Stomach (tissue), 8 donors: ENCODE measurements at regions not wholly inside any gene's neighbourhood (a gene's known extent, or its start where the extent isn't known, plus 50 kb on each side); places are given as distances from the start of the nearest gene placed in this dataset.

Experiments used
- DNase-seq, 2 donors: peaks; one replicate each; pipeline versions ENCODE4 v3.0.0 to v3.0.0-alpha.2; 2013 to 2019
- H3K27ac ChIP-seq, 5 donors: fragments of 200-600 bp in 4 of 5; sonication (generic) in 4 of 5; one replicate each; pipeline ENCODE4 v1.5.1; 2013 to 2019; ENCODE audit warnings: mild to moderate bottlenecking in 1 of 5, moderate library complexity in 1 of 5
- H3K27me3 ChIP-seq, 3 donors: fragments of 200-600 bp; sonication (generic); one replicate each; pipeline ENCODE4 v1.5.1; 2017 to 2019; ENCODE audit warnings: mixed run types in 1 of 3
- H3K36me3 ChIP-seq, 4 donors: fragments of 200-600 bp; sonication (generic); 1 replicate in 3 of 4; 2 replicates in 1 of 4; pipeline ENCODE4 v1.5.1; 2016 to 2019
- H3K4me1 ChIP-seq, 4 donors: fragments of 200-600 bp; sonication (generic); one replicate each; pipeline ENCODE4 v1.5.1; 2016 to 2019
- H3K4me3 ChIP-seq, 4 donors: fragments of 200-600 bp; sonication (generic) in 3 of 4; one replicate each; pipeline ENCODE4 v1.5.1; 2016 to 2019; ENCODE audit warnings: mild to moderate bottlenecking in 1 of 4
- H3K9me3 ChIP-seq, 4 donors: fragments of 200-600 bp; sonication (generic); one replicate each; pipeline ENCODE4 v1.5.1; 2016 to 2019
- EP300 ChIP-seq: sonication (generic); formaldehyde crosslinking; IDR thresholded peaks from one replicate; pipeline ENCODE4 v1.6.1; 2017; ENCODE audit warnings: antibody characterized with exemption
- POLR2A ChIP-seq, 4 donors: fragments of 450-650 bp; IDR thresholded peaks; one replicate each; pipeline ENCODE4 v1.6.1; 2016; ENCODE audit warnings: antibody characterized with exemption in 4 of 4, control low read depth in 2 of 4, mild to moderate bottlenecking in 1 of 4, moderate library complexity in 1 of 4
- POLR2AphosphoS5 ChIP-seq, 3 donors: sonication (generic); formaldehyde crosslinking; IDR thresholded peaks; one replicate each; pipeline ENCODE4 v1.6.1; 2016; ENCODE audit warnings: antibody characterized with exemption in 3 of 3
- WGBS, 5 donors: extraction: QIAGEN DNeasy Blood & Tissue Kit in 3 of 5; methylation state at CpG; one replicate each; pipeline versions ENCODE4 v1.1.5 to v1.1.7; 2013 to 2018; 5-methylcytosine and 5-hydroxymethylcytosine counted together
- intact Hi-C: fragments of 100-400 bp; cut with DNase I; formaldehyde crosslinking; loops from one replicate; pipeline ENCODE4 v1.15.1; 2023; ENCODE audit warnings: low total_unique reads
- TF ChIP-seq, protein P1 (sequence below), 7 experiments: fragments of 450-650 bp in 4 of 7; fragments of 200-600 bp in 3 of 7; sonication (generic) in 3 of 7; IDR thresholded peaks; one replicate each; pipeline ENCODE4 v1.5.1; 2016 to 2019; ENCODE audit warnings: antibody characterized with exemption in 7 of 7, control low read depth in 2 of 7, mild to moderate bottlenecking in 1 of 7
- donor health status: healthy with polysubstance abuse.
- donor health status: Bipolar disorder and iron deficiency.
- donor health status: healthy.

DNA sequence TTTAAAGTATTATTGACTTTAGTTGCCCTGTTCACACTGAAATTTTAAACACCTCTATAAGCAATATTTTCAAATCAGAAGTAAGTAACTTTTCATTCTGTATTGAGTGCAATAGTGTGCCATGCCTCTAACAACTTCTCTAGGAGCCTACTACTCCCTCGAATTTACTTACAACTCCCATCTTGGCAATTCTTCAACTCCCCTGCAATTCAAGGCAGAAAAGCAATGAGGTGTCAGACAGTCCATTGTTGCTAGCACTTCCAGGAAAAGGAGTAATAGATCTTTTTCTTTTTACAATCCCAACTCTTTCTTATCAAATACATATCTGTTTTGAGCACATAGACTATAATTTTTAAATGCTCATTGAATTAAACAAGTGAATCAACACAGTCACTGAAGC, 222.7 kb upstream of the PUM3 start:
- TF ChIP-seq, protein P1, sequence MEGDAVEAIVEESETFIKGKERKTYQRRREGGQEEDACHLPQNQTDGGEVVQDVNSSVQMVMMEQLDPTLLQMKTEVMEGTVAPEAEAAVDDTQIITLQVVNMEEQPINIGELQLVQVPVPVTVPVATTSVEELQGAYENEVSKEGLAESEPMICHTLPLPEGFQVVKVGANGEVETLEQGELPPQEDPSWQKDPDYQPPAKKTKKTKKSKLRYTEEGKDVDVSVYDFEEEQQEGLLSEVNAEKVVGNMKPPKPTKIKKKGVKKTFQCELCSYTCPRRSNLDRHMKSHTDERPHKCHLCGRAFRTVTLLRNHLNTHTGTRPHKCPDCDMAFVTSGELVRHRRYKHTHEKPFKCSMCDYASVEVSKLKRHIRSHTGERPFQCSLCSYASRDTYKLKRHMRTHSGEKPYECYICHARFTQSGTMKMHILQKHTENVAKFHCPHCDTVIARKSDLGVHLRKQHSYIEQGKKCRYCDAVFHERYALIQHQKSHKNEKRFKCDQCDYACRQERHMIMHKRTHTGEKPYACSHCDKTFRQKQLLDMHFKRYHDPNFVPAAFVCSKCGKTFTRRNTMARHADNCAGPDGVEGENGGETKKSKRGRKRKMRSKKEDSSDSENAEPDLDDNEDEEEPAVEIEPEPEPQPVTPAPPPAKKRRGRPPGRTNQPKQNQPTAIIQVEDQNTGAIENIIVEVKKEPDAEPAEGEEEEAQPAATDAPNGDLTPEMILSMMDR (IDR thresholded peaks at IDR 0.05): no peak
- DNase-seq: no peak
- no peaks in the 10 kb centered on the region for H3K36me3 ChIP-seq
- no peaks in the 10 kb centered on the region for H3K27me3 ChIP-seq
- H3K27ac ChIP-seq: no peak overlapping the region
- intact Hi-C loops: no loop called here
- peaks cover 0 to 10% (median 7%) of the 10 kb centered on the region in 4 donors for H3K9me3 ChIP-seq
- no peaks in the 10 kb centered on the region for H3K4me1 ChIP-seq
- whole genome bisulfite sequencing, 5 donors: 38 to 53% (median 45%) methylated on average over 1 of the region's 1 CpG
- H3K4me3 ChIP-seq: no peak overlapping the region

DNA sequence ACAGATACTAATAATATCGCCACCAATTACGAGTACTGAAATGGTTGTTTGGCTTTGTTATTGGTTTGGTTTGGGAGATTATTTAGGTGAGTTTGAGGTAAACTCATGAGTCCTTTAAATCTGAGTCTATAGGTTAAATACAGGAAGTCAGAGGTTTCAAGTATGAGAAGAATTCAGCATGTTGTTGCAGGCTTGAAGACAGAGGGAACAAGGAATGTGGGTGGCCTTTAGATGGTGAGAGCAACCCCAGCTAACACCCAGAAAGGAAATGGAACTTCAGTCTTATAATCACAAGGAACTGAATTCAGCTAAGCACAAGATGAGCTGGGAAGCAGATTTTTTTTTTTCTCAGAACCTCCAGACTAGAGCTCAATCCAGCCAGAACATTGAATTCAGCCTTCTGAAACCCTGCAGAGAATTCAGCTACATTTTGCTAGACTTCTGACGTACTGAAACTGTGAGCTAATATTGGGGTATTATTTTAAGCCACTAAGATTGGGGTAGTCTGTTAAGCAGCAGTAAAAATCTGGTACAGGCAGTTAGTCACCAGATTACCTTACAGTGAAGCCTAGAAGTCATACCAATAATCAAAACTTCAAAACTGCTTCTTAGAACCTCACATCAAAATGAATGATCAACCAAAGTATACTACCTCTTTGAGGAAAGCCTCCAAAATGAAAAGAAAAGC, 216.0 kb upstream of the PUM3 start:
- H3K36me3 ChIP-seq: no peaks in the 10 kb centered on the region
- TF ChIP-seq EP300: no peak
- no peak for TF ChIP-seq POLR2A (IDR thresholded peaks at IDR 0.05)
- TF ChIP-seq, protein P1 (IDR thresholded peaks at IDR 0.05): no peak
- no peak for TF ChIP-seq POLR2AphosphoS5 (IDR thresholded peaks at IDR 0.05)
- H3K4me1 ChIP-seq: peaks cover 0 to 5% (median 0%) of the 10 kb centered on the region in 4 donors
- DNase-seq: no peak
- no peaks in the 10 kb centered on the region for H3K27me3 ChIP-seq
- intact Hi-C loops: no loop called here
- no peak overlapping the region for H3K27ac ChIP-seq
- WGBS, 5 donors: 84 to 92% (median 87%) methylated on average over 3 of the region's 3 CpGs
- no peaks in the 10 kb centered on the region for H3K9me3 ChIP-seq
- no peak overlapping the region for H3K4me3 ChIP-seq

DNA sequence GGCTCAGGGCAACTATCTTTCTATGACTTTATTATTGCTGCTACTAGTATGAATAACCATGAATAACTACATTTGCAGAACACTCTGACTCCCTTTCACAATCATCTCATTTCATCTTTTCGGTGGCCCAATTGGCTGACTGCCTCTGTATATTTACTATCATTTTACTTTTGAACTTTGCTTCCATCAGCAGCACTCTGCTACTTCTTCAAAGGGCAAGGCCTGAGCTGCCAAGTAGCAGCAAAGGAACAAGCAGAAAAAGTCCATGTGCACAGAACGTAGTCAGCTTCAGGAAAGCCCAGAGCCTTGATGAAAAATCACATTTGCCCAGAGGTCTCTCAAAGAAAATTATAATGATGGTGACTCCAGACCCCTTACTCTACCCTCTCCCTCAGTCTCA, 214.5 kb upstream of the PUM3 start:
- 31 to 51% (median 40%) methylated on average over 2 of the region's 2 CpGs for WGBS, 5 donors
- Histone ChIP-seq H3K4me3 (no peak overlapping the region), H3K4me1 (peaks cover 0 to 5% (median 0%) of the 10 kb centered on the region in 4 donors), H3K27me3 (no peaks in the 10 kb centered on the region), H3K36me3 (no peaks in the 10 kb centered on the region), H3K9me3 (no peaks in the 10 kb centered on the region), H3K27ac (no peak overlapping the region)
- TF ChIP-seq EP300: no peak
- no peak for TF ChIP-seq POLR2AphosphoS5 (IDR thresholded peaks at IDR 0.05)
- TF ChIP-seq POLR2A (IDR thresholded peaks at IDR 0.05): no peak
- TF ChIP-seq, protein P1 (IDR thresholded peaks at IDR 0.05): no peak
- no peak for DNase-seq
- intact Hi-C loops: no loop called here

DNA sequence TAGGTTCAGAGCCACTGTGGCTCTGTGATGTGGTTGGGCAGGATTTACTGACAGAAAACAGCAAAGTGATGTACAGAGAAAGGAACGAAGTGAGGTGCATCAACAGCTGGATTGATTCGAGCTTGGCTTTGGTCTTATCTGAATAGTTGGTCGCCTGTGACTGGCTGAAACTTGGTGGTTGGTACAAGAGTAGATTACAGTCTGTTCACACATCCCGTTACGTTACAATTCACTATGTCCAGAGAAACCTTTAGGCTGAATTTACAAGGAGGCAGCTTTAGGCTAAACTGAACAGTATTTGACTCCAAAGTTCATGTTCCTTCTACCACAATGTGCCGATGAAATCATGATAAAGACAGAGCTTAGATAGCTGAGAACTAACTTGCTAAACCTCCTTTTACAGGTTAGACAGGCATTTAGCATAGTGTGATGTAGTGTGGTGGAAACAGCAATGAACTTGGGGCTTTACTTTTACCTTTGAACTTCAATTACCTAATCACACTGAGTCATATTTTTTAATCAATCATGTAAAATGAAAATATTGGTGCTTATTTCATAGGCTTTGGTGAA, 210.2 kb upstream of the PUM3 start:
- WGBS, 5 donors: 38 to 56% (median 53%) methylated on average over 6 of the region's 6 CpGs
- Histone ChIP-seq H3K27ac (no peak overlapping the region), H3K9me3 (no peaks in the 10 kb centered on the region), H3K4me1 (peaks cover 0 to 5% (median 0%) of the 10 kb centered on the region in 4 donors), H3K4me3 (no peak overlapping the region), H3K27me3 (no peaks in the 10 kb centered on the region), H3K36me3 (no peaks in the 10 kb centered on the region)
- intact Hi-C loops: no loop called here
- TF ChIP-seq, protein P1 (IDR thresholded peaks at IDR 0.05): no peak
- TF ChIP-seq EP300: no peak
- no peak for TF ChIP-seq POLR2A (IDR thresholded peaks at IDR 0.05)
- TF ChIP-seq POLR2AphosphoS5 (IDR thresholded peaks at IDR 0.05): no peak
- no peak for DNase-seq
